ENCODE measurements at regions not wholly inside any gene's neighbourhood (a gene's known extent, or its start where the extent isn't known, plus 50 kb on each side); places are given as distances from the start of the nearest gene placed in this dataset.

- no peak overlapping the region for H3K4me3 Mint-ChIP-seq
- TF ChIP-seq CTCF (IDR thresholded peaks at IDR 0.05; ENCODE audit: unreplicated experiment in 3 of 3): peak in 1 of 3 experiments; percentile 11
- H3K27me3 Mint-ChIP-seq (ENCODE audit: low read depth): peaks cover 3% of the 10 kb centered on the region
- peak overlapping the region in 2 of 3 experiments; percentile 3 to 80 for H3K27ac Mint-ChIP-seq
- H3K4me1 Mint-ChIP-seq: peaks cover 16% of the 10 kb centered on the region
- no peaks in the 10 kb centered on the region for H3K36me3 Mint-ChIP-seq (ENCODE audit: low read depth)
- H3K9me3 Mint-ChIP-seq: no peaks in the 10 kb centered on the region
These were observed 99.3 kb upstream of the FSHB start for GRCh38 chr11:30131535-30131934.

GRCh38 chr11:30133281-30133680 is 97.5 kb upstream of the FSHB start:
- no peaks in the 10 kb centered on the region for H3K36me3 Mint-ChIP-seq (ENCODE audit: low read depth)
- H3K27ac Mint-ChIP-seq: peak overlapping the region; percentile 9 to 80 (median 24)
- H3K4me3 Mint-ChIP-seq: no peak overlapping the region
- no peak for TF ChIP-seq CTCF (IDR thresholded peaks at IDR 0.05; ENCODE audit: unreplicated experiment in 3 of 3)
- no peaks in the 10 kb centered on the region for H3K9me3 Mint-ChIP-seq
- H3K4me1 Mint-ChIP-seq: peaks cover 16% of the 10 kb centered on the region
- peaks cover 1% of the 10 kb centered on the region for H3K27me3 Mint-ChIP-seq (ENCODE audit: low read depth)

- Mint-ChIP-seq H3K27me3 (ENCODE audit: low read depth) (no peaks in the 10 kb centered on the region), H3K4me1 (no peaks in the 10 kb centered on the region), H3K36me3 (ENCODE audit: low read depth) (no peaks in the 10 kb centered on the region), H3K4me3 (no peak overlapping the region), H3K27ac (no peak overlapping the region), H3K9me3 (no peaks in the 10 kb centered on the region)
- peak; percentile 67 to 75 (median 75) for TF ChIP-seq CTCF (IDR thresholded peaks at IDR 0.05; ENCODE audit: unreplicated experiment in 3 of 3)
These were observed 87.6 kb upstream of the FSHB start for GRCh38 chr11:30143098-30143705.

- no peaks in the 10 kb centered on the region for H3K36me3 Mint-ChIP-seq (ENCODE audit: low read depth)
- H3K27ac Mint-ChIP-seq: no peak overlapping the region
- no peak overlapping the region for H3K4me3 Mint-ChIP-seq
- no peaks in the 10 kb centered on the region for H3K9me3 Mint-ChIP-seq
- peaks cover 4% of the 10 kb centered on the region for H3K27me3 Mint-ChIP-seq (ENCODE audit: low read depth)
- H3K4me1 Mint-ChIP-seq: peaks cover 5% of the 10 kb centered on the region
- no peak for TF ChIP-seq CTCF (IDR thresholded peaks at IDR 0.05; ENCODE audit: unreplicated experiment in 3 of 3)
These were observed 83.5 kb upstream of the FSHB start for GRCh38 chr11:30147293-30147692.

- no peak for TF ChIP-seq CTCF (IDR thresholded peaks at IDR 0.05; ENCODE audit: unreplicated experiment in 3 of 3)
- H3K36me3 Mint-ChIP-seq (ENCODE audit: low read depth): no peaks in the 10 kb centered on the region
- no peak overlapping the region for H3K4me3 Mint-ChIP-seq
- no peaks in the 10 kb centered on the region for H3K9me3 Mint-ChIP-seq
- H3K27ac Mint-ChIP-seq: no peak overlapping the region
- peaks cover 6% of the 10 kb centered on the region for H3K27me3 Mint-ChIP-seq (ENCODE audit: low read depth)
- H3K4me1 Mint-ChIP-seq: peaks cover 5% of the 10 kb centered on the region
These were observed 80.8 kb upstream of the FSHB start for GRCh38 chr11:30149998-30150397.

- Mint-ChIP-seq H3K9me3 (no peaks in the 10 kb centered on the region), H3K27me3 (ENCODE audit: low read depth) (peaks cover 8% of the 10 kb centered on the region), H3K4me3 (no peak overlapping the region), H3K4me1 (peaks cover 5% of the 10 kb centered on the region), H3K27ac (no peak overlapping the region), H3K36me3 (ENCODE audit: low read depth) (no peaks in the 10 kb centered on the region)
- TF ChIP-seq CTCF (IDR thresholded peaks at IDR 0.05; ENCODE audit: unreplicated experiment in 3 of 3): no peak
These were observed 80.4 kb upstream of the FSHB start for GRCh38 chr11:30150425-30150824.
